Lower lobe of right lung (tissue), 2 donors: ENCODE measurements at regions not wholly inside any gene's neighbourhood (a gene's known extent, or its start where the extent isn't known, plus 50 kb on each side); places are given as distances from the start of the nearest gene placed in this dataset.
A peak's percentile ranks its signal among the peaks of the same experiment; 100 is the strongest.

Source experiments
- ATAC-seq, 2 donors: fragments of 200-7000 bp; cut with Tn5 transposase; one replicate each; pipeline ENCODE4 v1.9.1; 2020 to 2022; ENCODE audit warnings: mild to moderate bottlenecking in 2 of 2, moderate library complexity in 2 of 2
- DNase-seq: peaks from one replicate; pipeline ENCODE4 v3.0.0-alpha.2; 2020
- H3K27ac ChIP-seq: fragments of 200-600 bp; one replicate; pipeline ENCODE4 v1.8.0; 2022
- H3K27me3 ChIP-seq: fragments of 200-600 bp; one replicate; pipeline ENCODE4 v1.8.0; 2022; ENCODE audit warnings: low read depth
- H3K36me3 ChIP-seq: fragments of 200-600 bp; one replicate; pipeline ENCODE4 v1.8.0; 2022; ENCODE audit warnings: mild to moderate bottlenecking
- H3K4me1 ChIP-seq: fragments of 200-600 bp; one replicate; pipeline ENCODE4 v1.8.0; 2022
- H3K4me3 ChIP-seq: fragments of 200-600 bp; one replicate; pipeline ENCODE4 v1.8.0; 2022; ENCODE audit warnings: mild to moderate bottlenecking
- H3K9me3 ChIP-seq: fragments of 200-600 bp; one replicate; pipeline ENCODE4 v1.8.0; 2022
- CTCF ChIP-seq: fragments of 200-600 bp; IDR thresholded peaks from one replicate; pipeline ENCODE4 v1.8.0; 2022; ENCODE audit warnings: antibody characterized with exemption, mild to moderate bottlenecking
- intact Hi-C: fragments of 100-400 bp; cut with DNase I; formaldehyde crosslinking; loops from one replicate; pipeline ENCODE4 v1.11.0; 2022
- donor health status: DM: no; HTN: yes; CAD: no; lungs with severe emphysema.

- H3K9me3 ChIP-seq = no peaks in the 10 kb centered on the region
- no peak for DNase-seq
- no peaks in the 10 kb centered on the region for H3K4me1 ChIP-seq
- no peak overlapping the region for H3K4me3 ChIP-seq
- H3K27ac ChIP-seq = no peak overlapping the region
- no peak for ATAC-seq
- H3K27me3 ChIP-seq = no peaks in the 10 kb centered on the region
- TF ChIP-seq CTCF = no peak
- intact Hi-C loops = no loop called here
- no peaks in the 10 kb centered on the region for H3K36me3 ChIP-seq
Observed at GRCh38 chr3:152733584-152734119, 101.3 kb upstream of the P2RY1 start.

- Histone ChIP-seq H3K36me3 (no peaks in the 10 kb centered on the region), H3K4me3 (no peak overlapping the region), H3K27ac (no peak overlapping the region), H3K9me3 (no peaks in the 10 kb centered on the region), H3K27me3 (no peaks in the 10 kb centered on the region), H3K4me1 (no peaks in the 10 kb centered on the region)
- ATAC-seq = peak; percentile 43 to 53
- intact Hi-C loops = no loop called here
- TF ChIP-seq CTCF = no peak
- DNase-seq = no peak
Observed at GRCh38 chr3:152737021-152737908, 97.7 kb upstream of the P2RY1 start.

- Histone ChIP-seq H3K4me3 (no peak overlapping the region), H3K27ac (no peak overlapping the region), H3K27me3 (no peaks in the 10 kb centered on the region), H3K9me3 (no peaks in the 10 kb centered on the region), H3K4me1 (no peaks in the 10 kb centered on the region), H3K36me3 (no peaks in the 10 kb centered on the region)
- DNase-seq (no peak), ATAC-seq (no peak)
- intact Hi-C loops = no loop called here
- TF ChIP-seq CTCF = no peak
Observed at GRCh38 chr3:152738656-152739055, 96.3 kb upstream of the P2RY1 start.

- intact Hi-C loops = no loop called here
- ATAC-seq = no peak
- H3K4me3 ChIP-seq = no peak overlapping the region
- no peaks in the 10 kb centered on the region for H3K9me3 ChIP-seq
- H3K27ac ChIP-seq = no peak overlapping the region
- no peaks in the 10 kb centered on the region for H3K27me3 ChIP-seq
- no peaks in the 10 kb centered on the region for H3K36me3 ChIP-seq
- TF ChIP-seq CTCF = no peak
- no peak for DNase-seq
- H3K4me1 ChIP-seq = no peaks in the 10 kb centered on the region
Observed at GRCh38 chr3:152742368-152743347, 92.3 kb upstream of the P2RY1 start.

GRCh38 chr3:152745646-152746045 lies 89.3 kb upstream of the P2RY1 start:
- no peaks in the 10 kb centered on the region for H3K27me3 ChIP-seq
- DNase-seq = no peak
- peaks cover 13% of the 10 kb centered on the region for H3K9me3 ChIP-seq
- H3K4me1 ChIP-seq = no peaks in the 10 kb centered on the region
- intact Hi-C loops = no loop called here
- H3K36me3 ChIP-seq = no peaks in the 10 kb centered on the region
- no peak overlapping the region for H3K27ac ChIP-seq
- no peak for ATAC-seq
- H3K4me3 ChIP-seq = no peak overlapping the region
- TF ChIP-seq CTCF = no peak
